ENCODE measurements at regions not wholly inside any gene's neighbourhood (a gene's known extent, or its start where the extent isn't known, plus 50 kb on each side); places are given as distances from the start of the nearest gene placed in this dataset.

GRCh38 chr2:67881816-67882215 is 181.0 kb downstream of the C1D start:
- Histone ChIP-seq H3K27ac (no peak overlapping the region), H3K9ac (ENCODE audit: insufficient read length) (no peak overlapping the region), H3K9me3 (ENCODE audit: low read depth, low read length) (no peaks in the 10 kb centered on the region), H3K36me3 (ENCODE audit: insufficient read depth, low read length) (no peaks in the 10 kb centered on the region), H3K4me3 (no peak overlapping the region)
- no peak for TF ChIP-seq FOXP2 (optimal IDR thresholded peaks at IDR 0.05; ENCODE audit: control extremely low read depth, extremely low read length, insufficient read depth)
- no peak for TF ChIP-seq EZH2 (IDR thresholded peaks at IDR 0.05)
- no peak for TF ChIP-seq POLR2AphosphoS5 (IDR thresholded peaks at IDR 0.05; ENCODE audit: borderline replicate concordance, low read depth, low read length)
- no peak for DNase-seq (ENCODE audit: low read depth, low spot score)

DNA sequence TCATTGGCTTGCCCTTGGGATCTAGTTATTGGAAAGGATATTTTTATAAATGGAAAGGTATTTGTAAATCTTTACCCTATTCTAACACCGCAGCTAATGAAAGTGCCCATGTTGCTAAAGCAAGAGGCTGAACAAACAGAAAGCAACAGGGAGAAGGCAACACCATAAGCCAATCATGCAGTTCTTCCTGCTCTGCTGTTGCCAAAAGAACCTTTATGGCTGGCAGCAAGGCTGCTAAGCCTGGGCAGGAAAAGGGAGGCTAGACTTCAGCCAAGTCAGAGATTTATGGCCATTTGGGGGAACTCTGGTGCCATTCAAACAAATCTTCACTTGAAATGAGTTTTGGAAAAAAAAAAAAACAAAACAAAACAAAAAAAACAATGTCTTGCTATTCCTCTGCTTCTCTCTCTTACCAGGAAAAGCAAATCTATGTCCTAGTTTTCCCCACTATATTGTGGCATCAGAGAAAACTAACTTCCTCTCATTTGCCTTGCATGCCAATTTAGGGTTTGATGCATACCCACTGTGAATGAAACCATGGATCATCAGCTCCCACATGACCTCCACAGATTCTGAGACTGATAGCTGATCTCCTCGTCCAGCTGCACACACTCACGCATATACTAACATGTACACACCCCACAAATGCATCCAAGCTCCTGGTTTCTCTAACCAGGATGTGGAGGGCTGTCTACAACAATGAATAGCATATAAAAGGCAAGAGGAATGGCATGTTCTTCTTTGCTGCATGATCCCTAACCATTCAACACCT is 179.3 kb downstream of the C1D start:
- Histone ChIP-seq H3K36me3 (ENCODE audit: insufficient read depth, low read length) (no peaks in the 10 kb centered on the region), H3K9ac (ENCODE audit: insufficient read length) (no peak overlapping the region), H3K27ac (no peak overlapping the region), H3K9me3 (ENCODE audit: low read depth, low read length) (no peaks in the 10 kb centered on the region), H3K4me3 (no peak overlapping the region)
- DNase-seq (ENCODE audit: low read depth, low spot score) = no peak
- TF ChIP-seq POLR2AphosphoS5 (IDR thresholded peaks at IDR 0.05; ENCODE audit: borderline replicate concordance, low read depth, low read length) (no peak), EZH2 (IDR thresholded peaks at IDR 0.05) (no peak), FOXP2 (optimal IDR thresholded peaks at IDR 0.05; ENCODE audit: control extremely low read depth, extremely low read length, insufficient read depth) (no peak)

DNA sequence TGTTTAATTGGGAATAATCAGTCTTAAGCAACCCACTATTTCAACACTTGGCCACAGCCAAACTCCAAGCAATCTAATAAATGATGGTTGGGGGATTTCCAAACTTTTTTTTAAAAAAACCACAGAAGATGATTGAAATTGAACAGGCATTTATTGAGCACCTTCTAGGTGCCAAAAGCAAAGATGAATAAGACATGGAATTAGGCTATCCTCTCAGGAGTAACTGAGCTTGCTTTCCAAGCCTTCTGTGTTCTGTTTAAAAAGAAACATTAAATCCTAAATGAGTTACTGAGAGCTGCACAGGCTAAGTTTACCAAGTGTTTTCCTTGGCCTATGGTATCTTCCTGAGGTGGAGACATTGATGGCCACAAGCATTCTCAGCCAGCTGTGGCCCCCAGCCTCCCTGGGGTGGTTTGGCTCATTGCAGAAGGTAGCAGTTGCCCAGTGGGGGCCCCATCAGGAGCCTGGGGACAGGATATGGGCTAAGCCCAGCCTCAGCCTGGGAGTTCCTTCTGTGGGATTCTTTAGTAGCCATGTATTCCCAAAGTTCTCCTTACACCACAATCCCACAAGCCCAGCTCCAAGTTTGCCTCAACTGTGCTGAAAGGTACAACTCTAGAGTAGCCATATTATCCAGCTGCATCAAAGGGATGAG is 174.3 kb downstream of the C1D start:
- DNase-seq (ENCODE audit: low read depth, low spot score) = no peak
- TF ChIP-seq FOXP2 (optimal IDR thresholded peaks at IDR 0.05; ENCODE audit: control extremely low read depth, extremely low read length, insufficient read depth) (no peak), POLR2AphosphoS5 (IDR thresholded peaks at IDR 0.05; ENCODE audit: borderline replicate concordance, low read depth, low read length) (no peak), EZH2 (IDR thresholded peaks at IDR 0.05) (no peak)
- Histone ChIP-seq H3K9me3 (ENCODE audit: low read depth, low read length) (no peaks in the 10 kb centered on the region), H3K9ac (ENCODE audit: insufficient read length) (no peak overlapping the region), H3K27ac (no peak overlapping the region), H3K36me3 (ENCODE audit: insufficient read depth, low read length) (no peaks in the 10 kb centered on the region), H3K4me3 (no peak overlapping the region)

DNA sequence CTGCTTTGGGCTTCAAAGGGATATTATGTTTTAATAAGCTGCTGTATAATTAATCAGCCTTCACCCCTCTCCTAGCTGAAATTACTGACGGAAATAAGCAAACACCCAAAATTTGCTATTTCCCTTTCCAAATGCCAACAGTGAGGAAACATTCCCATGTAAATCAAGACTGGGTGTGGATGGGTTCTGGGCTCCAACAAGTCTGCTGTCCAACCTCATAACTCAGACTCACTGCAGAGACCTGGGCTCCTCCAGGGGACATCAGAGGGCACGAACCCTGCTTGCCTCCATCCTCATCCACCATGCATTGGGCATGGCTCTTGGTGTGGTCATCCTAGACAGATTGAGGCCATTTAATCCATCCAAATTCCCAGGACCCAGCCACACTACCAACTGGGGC is 173.7 kb downstream of the C1D start:
- Histone ChIP-seq H3K9ac (ENCODE audit: insufficient read length) (no peak overlapping the region), H3K36me3 (ENCODE audit: insufficient read depth, low read length) (no peaks in the 10 kb centered on the region), H3K4me3 (no peak overlapping the region), H3K27ac (no peak overlapping the region), H3K9me3 (ENCODE audit: low read depth, low read length) (no peaks in the 10 kb centered on the region)
- no peak for DNase-seq (ENCODE audit: low read depth, low spot score)
- no peak for TF ChIP-seq POLR2AphosphoS5 (IDR thresholded peaks at IDR 0.05; ENCODE audit: borderline replicate concordance, low read depth, low read length)

DNA sequence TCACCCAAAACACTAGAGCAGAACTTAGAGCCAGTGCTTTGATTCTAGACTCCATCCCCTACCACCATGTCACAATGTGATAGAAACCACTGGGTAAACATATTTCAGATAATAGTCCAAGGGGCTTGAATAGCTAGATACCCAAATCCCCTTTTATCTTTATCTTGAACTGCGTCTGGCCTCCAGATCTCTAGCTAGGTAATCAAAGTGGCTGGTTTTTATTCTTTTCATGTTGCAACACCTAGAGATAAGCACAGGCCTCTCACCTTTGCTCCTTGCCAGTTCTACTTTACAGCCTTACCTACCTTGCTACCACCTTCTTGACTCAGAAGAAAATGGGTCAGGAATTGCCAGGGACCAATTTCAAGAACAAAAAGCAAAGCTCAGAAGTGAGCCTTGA is 171.2 kb downstream of the C1D start:
- DNase-seq (ENCODE audit: low read depth, low spot score) = no peak
- Histone ChIP-seq H3K9me3 (ENCODE audit: low read depth, low read length) (no peaks in the 10 kb centered on the region), H3K4me3 (no peak overlapping the region), H3K9ac (ENCODE audit: insufficient read length) (no peak overlapping the region), H3K36me3 (ENCODE audit: insufficient read depth, low read length) (no peaks in the 10 kb centered on the region), H3K27ac (no peak overlapping the region)
- no peak for TF ChIP-seq FOXP2 (optimal IDR thresholded peaks at IDR 0.05; ENCODE audit: control extremely low read depth, extremely low read length, insufficient read depth)
- TF ChIP-seq EZH2 (IDR thresholded peaks at IDR 0.05) = no peak
- no peak for TF ChIP-seq POLR2AphosphoS5 (IDR thresholded peaks at IDR 0.05; ENCODE audit: borderline replicate concordance, low read depth, low read length)

- Histone ChIP-seq H3K9ac (ENCODE audit: insufficient read length) (no peak overlapping the region), H3K4me3 (no peak overlapping the region), H3K27ac (no peak overlapping the region), H3K9me3 (ENCODE audit: low read depth, low read length) (no peaks in the 10 kb centered on the region), H3K36me3 (ENCODE audit: insufficient read depth, low read length) (no peaks in the 10 kb centered on the region)
- TF ChIP-seq EZH2 (IDR thresholded peaks at IDR 0.05) (no peak), POLR2AphosphoS5 (IDR thresholded peaks at IDR 0.05; ENCODE audit: borderline replicate concordance, low read depth, low read length) (no peak), FOXP2 (optimal IDR thresholded peaks at IDR 0.05; ENCODE audit: control extremely low read depth, extremely low read length, insufficient read depth) (no peak)
- DNase-seq (ENCODE audit: low read depth, low spot score) = no peak
Observed at GRCh38 chr2:67892339-67892846, 170.4 kb downstream of the C1D start.

DNA sequence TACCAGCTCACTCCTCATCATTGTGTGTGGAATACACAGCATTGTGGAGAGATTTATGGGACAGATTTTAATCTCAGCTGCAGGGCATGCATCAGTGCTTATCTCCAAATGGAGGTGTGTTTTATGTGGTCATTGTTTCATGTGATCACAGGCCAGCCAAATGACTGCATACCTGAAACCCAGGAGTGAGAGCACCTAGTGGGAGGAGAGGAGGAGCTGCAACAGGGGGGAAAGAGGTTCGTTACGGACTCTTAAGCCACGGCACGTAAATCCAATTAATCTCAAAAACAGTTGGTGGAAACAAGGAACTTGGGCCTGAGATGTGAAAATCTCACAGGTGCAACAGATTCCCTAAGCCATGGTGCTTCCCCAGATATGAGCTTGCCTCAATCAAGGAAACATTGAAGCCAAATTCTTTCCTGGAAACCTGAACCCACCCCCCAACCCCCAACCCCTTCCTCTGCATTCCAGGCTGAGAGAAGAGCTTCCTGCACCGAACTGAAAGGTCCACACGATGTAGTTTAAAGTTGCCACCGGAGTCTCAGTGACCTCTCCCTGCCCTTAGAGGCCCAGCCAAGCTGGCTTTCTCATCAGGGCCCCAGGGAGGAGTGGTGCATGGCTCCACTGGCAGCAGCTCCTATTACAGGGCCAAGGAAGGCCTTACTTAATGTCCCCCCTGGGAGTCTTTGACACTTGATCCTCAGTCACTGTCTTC is 167.4 kb downstream of the C1D start:
- Histone ChIP-seq H3K27ac (no peak overlapping the region), H3K9ac (ENCODE audit: insufficient read length) (no peak overlapping the region), H3K4me3 (no peak overlapping the region), H3K36me3 (ENCODE audit: insufficient read depth, low read length) (no peaks in the 10 kb centered on the region), H3K9me3 (ENCODE audit: low read depth, low read length) (no peaks in the 10 kb centered on the region)
- DNase-seq (ENCODE audit: low read depth, low spot score) = no peak
- no peak for TF ChIP-seq POLR2AphosphoS5 (IDR thresholded peaks at IDR 0.05; ENCODE audit: borderline replicate concordance, low read depth, low read length)
- TF ChIP-seq FOXP2 (optimal IDR thresholded peaks at IDR 0.05; ENCODE audit: control extremely low read depth, extremely low read length, insufficient read depth) = no peak
- no peak for TF ChIP-seq EZH2 (IDR thresholded peaks at IDR 0.05)

- no peak overlapping the region for H3K9ac ChIP-seq (ENCODE audit: insufficient read length)
- H3K9me3 ChIP-seq (ENCODE audit: low read depth, low read length) = no peaks in the 10 kb centered on the region
- DNase-seq (ENCODE audit: low read depth, low spot score) = no peak
- H3K4me3 ChIP-seq = no peak overlapping the region
- H3K27ac ChIP-seq = no peak overlapping the region
- H3K36me3 ChIP-seq (ENCODE audit: insufficient read depth, low read length) = no peaks in the 10 kb centered on the region
- TF ChIP-seq FOXP2 (optimal IDR thresholded peaks at IDR 0.05; ENCODE audit: control extremely low read depth, extremely low read length, insufficient read depth) (no peak), EZH2 (IDR thresholded peaks at IDR 0.05) (no peak), POLR2AphosphoS5 (IDR thresholded peaks at IDR 0.05; ENCODE audit: borderline replicate concordance, low read depth, low read length) (no peak)
Observed at GRCh38 chr2:67896076-67896475, 166.7 kb downstream of the C1D start.

Measured in SK-N-MC (cell line).